BLaER1 (cell line): ENCODE measurements at regions not wholly inside any gene's neighbourhood (a gene's known extent, or its start where the extent isn't known, plus 50 kb on each side); places are given as distances from the start of the nearest gene placed in this dataset.

Source experiments
- H3K27ac ChIP-seq: shearing (Covaris generic); formaldehyde crosslinking; 2 replicates; pipeline ENCODE4 v1.8.1; 2022
- H3K27me3 ChIP-seq: shearing (Covaris generic); formaldehyde crosslinking; 2 replicates; pipeline ENCODE4 v1.8.1; 2022
- H3K36me3 ChIP-seq: shearing (Covaris generic); formaldehyde crosslinking; 2 replicates; pipeline ENCODE4 v1.8.1; 2022
- H3K4me1 ChIP-seq: shearing (Covaris generic); formaldehyde crosslinking; 2 replicates; pipeline ENCODE4 v1.8.1; 2022
- H3K4me2 ChIP-seq: shearing (Covaris generic); formaldehyde crosslinking; 2 replicates; pipeline ENCODE4 v1.8.1; 2022
- H3K4me3 ChIP-seq: shearing (Covaris generic); formaldehyde crosslinking; 2 replicates; pipeline ENCODE4 v1.8.1; 2022
- H3K9ac ChIP-seq: shearing (Covaris generic); formaldehyde crosslinking; 2 replicates; pipeline ENCODE4 v1.8.1; 2022
- H3K9me3 ChIP-seq: shearing (Covaris generic); formaldehyde crosslinking; 2 replicates; pipeline ENCODE4 v1.8.1; 2022
- H4K20me1 ChIP-seq: shearing (Covaris generic); formaldehyde crosslinking; 2 replicates; pipeline ENCODE4 v1.8.1; 2022
- Cebpa-rat ChIP-seq: shearing (Covaris generic); IDR thresholded peaks from 2 replicates; pipeline ENCODE4 v1.8.1; 2022

DNA sequence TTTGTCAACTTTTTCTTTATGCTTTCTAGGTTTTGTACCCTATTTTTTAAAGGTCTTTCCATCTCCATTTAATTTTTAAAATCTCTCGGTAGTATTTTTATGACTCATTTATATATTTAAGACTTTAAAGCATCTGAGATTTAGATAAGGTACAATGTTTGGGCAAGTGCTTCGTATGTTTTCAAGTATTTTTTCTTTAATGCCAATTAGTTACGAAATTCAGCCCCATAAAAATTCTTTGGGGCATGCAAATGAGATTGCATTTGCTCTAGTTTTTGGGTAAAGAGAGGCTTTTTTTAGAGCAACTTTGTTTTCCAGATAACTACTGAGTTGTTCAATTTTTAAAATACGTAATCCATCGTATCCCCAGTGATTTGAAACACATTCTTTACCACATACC lies 65.3 kb upstream of the CRHR1 start:
- Histone ChIP-seq H3K4me2 (no peak overlapping the region), H3K27me3 (no peaks in the 10 kb centered on the region), H3K4me1 (no peaks in the 10 kb centered on the region)

DNA sequence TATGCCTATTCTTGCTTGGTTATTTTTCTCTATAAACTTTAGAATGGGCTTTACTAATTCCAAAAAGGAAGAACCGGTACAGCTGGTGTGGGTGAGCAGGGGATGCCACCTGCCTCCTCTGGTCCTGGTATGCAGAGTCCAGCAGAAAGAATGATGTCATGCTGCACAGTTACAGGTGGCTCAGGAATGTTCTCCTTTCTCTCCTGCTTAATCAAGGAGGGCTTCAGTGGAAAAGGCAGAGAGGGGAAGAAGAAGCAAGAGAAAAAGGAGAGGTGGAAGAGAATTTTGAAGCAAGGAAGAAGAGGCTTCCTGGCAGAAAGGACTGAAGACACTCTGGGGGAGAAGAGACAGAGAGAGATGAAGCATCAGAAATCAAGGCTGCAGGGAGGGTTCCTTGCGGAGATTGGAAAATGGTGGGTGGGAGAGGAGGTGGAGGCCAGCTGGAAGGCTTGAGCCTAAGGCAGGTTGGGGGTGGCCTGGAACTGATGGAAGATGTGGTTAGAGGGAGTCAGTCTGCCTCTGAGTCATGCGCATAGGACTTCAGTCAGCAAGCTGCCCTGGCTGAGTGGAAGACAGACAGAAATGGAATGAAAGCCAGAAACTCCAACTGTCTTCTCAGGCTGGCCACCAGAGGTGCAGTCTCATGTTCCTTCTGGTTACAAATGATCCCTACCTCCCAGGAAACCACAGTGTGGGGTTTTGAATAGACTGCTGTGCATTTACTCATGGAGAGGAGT lies 64.6 kb upstream of the CRHR1 start:
- no peak for TF ChIP-seq Cebpa-rat
- Histone ChIP-seq H3K36me3 (no peaks in the 10 kb centered on the region), H3K9me3 (peaks cover 11% of the 10 kb centered on the region), H3K27ac (no peak overlapping the region), H3K4me3 (no peak overlapping the region), H3K9ac (no peak overlapping the region), H3K4me1 (no peaks in the 10 kb centered on the region), H3K27me3 (no peaks in the 10 kb centered on the region), H3K4me2 (no peak overlapping the region), H4K20me1 (no peaks in the 10 kb centered on the region)

More for the DNA sequence above, 65.3 kb upstream of the CRHR1 start:
- Histone ChIP-seq H3K27ac (no peak overlapping the region), H3K9ac (no peak overlapping the region), H3K4me3 (no peak overlapping the region), H3K36me3 (no peaks in the 10 kb centered on the region), H3K9me3 (peaks cover 4% of the 10 kb centered on the region), H4K20me1 (no peaks in the 10 kb centered on the region)
- no peak for TF ChIP-seq Cebpa-rat

DNA sequence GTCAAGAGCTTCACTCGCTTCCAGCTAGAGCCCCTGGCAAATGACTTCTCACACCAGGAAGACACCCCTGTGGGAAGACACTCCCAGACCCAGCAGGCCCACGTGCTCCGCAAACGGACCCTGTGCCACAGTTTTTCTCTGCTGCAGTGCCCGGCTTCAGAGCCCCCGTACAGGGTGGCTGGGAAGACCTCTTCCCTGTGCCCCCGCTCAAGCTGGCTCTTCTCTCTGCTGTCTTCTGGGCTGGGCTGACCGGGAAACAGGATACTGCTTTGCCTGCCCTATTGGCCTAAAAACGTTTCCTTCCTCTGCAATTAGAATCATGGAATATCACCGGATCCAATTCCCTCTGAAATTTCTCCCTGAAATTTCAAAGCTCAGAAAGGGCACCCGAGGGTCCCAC lies 63.7 kb upstream of the CRHR1 start:
- no peaks in the 10 kb centered on the region for H3K36me3 ChIP-seq
- H3K4me3 ChIP-seq = no peak overlapping the region
- no peak overlapping the region for H3K9ac ChIP-seq
- no peak overlapping the region for H3K27ac ChIP-seq
- H3K27me3 ChIP-seq = no peaks in the 10 kb centered on the region
- no peaks in the 10 kb centered on the region for H3K4me1 ChIP-seq
- TF ChIP-seq Cebpa-rat = no peak
- H3K9me3 ChIP-seq = peaks cover 18% of the 10 kb centered on the region
- H3K4me2 ChIP-seq = no peak overlapping the region
- no peaks in the 10 kb centered on the region for H4K20me1 ChIP-seq

DNA sequence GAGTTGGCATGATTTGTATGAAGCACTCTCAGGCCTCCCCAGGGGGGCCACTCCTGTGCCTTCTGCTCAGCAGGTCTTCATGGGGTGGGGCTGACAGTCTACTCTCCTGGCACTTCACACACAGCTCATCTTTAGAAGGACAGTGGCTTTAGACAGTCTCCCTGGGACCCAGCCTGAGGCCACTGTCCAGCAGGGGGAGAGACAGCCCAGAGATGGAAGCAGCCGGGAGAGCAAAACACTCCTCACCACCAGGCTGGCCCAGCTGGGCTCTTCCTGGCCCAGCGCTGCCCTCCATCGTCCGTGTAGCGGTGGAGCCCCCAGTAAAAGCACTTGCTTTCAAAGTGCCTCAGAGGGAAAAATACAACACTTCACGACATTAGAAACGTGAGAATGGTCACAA lies 62.0 kb upstream of the CRHR1 start:
- H3K4me3 ChIP-seq = no peak overlapping the region
- 0 out of 2 replicates have a peak, but pooled peaks cover 4% of the 10 kb centered on the region for H3K4me1 ChIP-seq
- peaks cover 18% of the 10 kb centered on the region for H3K9me3 ChIP-seq
- H3K27ac ChIP-seq = no peak overlapping the region
- no peak for TF ChIP-seq Cebpa-rat
- no peak overlapping the region for H3K9ac ChIP-seq
- no peak overlapping the region for H3K4me2 ChIP-seq
- no peaks in the 10 kb centered on the region for H4K20me1 ChIP-seq
- no peaks in the 10 kb centered on the region for H3K36me3 ChIP-seq
- H3K27me3 ChIP-seq = no peaks in the 10 kb centered on the region

DNA sequence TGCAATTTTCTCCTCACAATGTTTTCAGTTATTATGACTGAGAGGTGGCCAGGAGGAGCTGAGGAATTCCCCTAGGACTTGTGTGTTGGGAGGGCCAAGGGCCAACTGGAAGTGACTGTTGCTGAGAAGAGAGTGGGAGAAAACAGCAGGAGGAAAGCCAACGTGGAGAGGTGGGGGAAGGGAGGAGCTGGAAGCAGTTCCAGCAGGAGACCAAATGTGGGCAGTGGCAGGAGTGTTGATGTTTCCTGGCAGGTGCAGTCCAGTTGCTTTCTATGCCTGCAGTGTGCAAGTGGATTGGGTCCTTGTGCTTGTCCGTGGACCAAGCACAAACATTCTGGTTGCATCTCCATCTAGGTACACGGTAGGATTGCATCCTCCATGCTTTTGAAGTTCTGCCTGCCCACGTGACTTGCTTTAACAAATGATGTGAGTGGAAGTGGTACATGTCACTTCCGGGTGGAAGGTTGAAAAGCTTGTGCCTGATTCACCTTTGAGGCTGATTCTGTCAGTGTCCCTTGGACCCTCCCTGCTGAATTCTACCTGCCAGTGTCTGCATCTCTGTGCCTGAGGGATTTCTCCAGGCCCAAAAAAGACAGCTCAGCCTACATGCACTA lies 54.7 kb upstream of the CRHR1 start:
- Histone ChIP-seq H3K4me2 (no peak overlapping the region), H4K20me1 (no peaks in the 10 kb centered on the region), H3K27me3 (no peaks in the 10 kb centered on the region), H3K36me3 (no peaks in the 10 kb centered on the region), H3K9me3 (peaks cover 36% of the 10 kb centered on the region), H3K4me3 (no peak overlapping the region), H3K9ac (no peak overlapping the region), H3K4me1 (0 out of 2 replicates have a peak, but pooled peaks cover 4% of the 10 kb centered on the region), H3K27ac (no peak overlapping the region)
- TF ChIP-seq Cebpa-rat = no peak

DNA sequence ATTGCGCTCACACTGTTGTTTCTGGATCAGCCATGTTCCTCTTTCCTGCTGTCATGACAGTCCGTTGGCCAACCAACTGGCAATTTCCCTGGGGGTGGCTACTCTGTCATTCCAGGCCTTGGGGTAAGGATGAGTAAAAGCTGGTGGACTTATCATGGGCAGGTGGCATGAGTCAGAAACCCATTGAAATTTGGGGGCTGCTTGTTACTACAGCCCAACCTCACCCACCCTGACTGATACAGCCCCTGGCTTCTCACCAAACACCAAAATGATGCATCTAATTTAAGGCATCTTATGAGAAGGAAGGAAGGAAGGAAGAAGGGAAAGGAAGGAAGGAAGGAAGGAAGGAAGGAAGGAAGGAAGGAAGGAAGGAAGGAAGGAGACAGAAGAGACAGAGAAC lies 53.9 kb upstream of the CRHR1 start:
- H3K36me3 ChIP-seq = no peaks in the 10 kb centered on the region
- no peaks in the 10 kb centered on the region for H3K27me3 ChIP-seq
- no peaks in the 10 kb centered on the region for H4K20me1 ChIP-seq
- no peak overlapping the region for H3K4me2 ChIP-seq
- H3K9ac ChIP-seq = no peak overlapping the region
- H3K4me1 ChIP-seq = 0 out of 2 replicates have a peak, but pooled peaks cover 4% of the 10 kb centered on the region
- H3K9me3 ChIP-seq = peaks cover 29% of the 10 kb centered on the region
- H3K4me3 ChIP-seq = no peak overlapping the region
- H3K27ac ChIP-seq = no peak overlapping the region
- no peak for TF ChIP-seq Cebpa-rat

DNA sequence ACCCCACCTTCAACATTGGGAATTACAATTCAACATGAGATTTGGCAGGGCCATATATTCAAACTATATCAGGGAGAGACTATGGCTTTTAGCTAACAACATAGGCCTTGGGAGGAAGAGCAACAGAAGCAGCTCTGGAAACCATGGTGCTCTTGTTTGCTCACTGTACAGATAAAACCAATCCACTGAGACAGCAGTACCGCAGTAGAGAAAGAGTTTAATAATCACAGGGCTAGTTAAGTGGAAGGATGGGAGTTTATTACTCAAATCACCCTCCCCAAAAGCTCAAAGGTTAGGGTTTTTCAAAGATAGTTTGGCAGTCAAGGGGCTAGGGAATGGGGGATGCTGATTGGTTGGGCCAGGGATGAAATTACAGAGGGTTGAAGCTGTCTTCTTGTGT lies 52.7 kb upstream of the CRHR1 start:
- H3K27ac ChIP-seq = no peak overlapping the region
- H3K9me3 ChIP-seq = peaks cover 29% of the 10 kb centered on the region
- H4K20me1 ChIP-seq = no peaks in the 10 kb centered on the region
- no peak overlapping the region for H3K4me3 ChIP-seq
- no peak overlapping the region for H3K9ac ChIP-seq
- no peak for TF ChIP-seq Cebpa-rat
- no peaks in the 10 kb centered on the region for H3K4me1 ChIP-seq
- no peaks in the 10 kb centered on the region for H3K27me3 ChIP-seq
- H3K4me2 ChIP-seq = no peak overlapping the region
- no peaks in the 10 kb centered on the region for H3K36me3 ChIP-seq

DNA sequence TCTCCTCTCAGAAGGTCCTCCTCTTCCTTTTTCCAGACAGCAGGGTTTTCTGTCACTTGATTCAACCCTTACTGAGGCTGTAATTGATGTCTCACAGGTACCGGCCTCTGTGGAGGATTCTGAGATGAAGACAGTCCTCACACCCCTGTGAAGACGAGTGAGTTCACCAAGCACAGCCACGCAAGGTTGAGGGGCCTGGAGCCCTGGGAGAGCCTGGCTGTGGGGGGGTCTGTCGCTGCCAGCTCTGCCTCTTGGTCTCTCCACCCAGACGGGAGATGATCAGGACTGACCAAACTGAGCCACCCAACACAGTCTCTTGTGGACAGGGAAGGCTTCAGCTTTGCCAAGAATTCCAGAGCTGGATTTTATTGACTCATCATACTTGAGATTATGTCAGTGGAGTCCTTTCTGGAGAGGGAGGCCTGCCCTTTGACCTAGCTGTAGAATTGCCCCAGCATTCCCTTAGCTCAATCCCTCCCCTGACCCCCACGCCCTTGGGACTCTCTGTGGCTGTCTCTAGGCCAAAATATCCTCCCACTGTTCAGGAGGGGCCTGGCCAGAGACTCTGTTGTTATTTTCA lies 51.1 kb upstream of the CRHR1 start:
- no peak for TF ChIP-seq Cebpa-rat
- Histone ChIP-seq H3K27ac (no peak overlapping the region), H4K20me1 (no peaks in the 10 kb centered on the region), H3K4me1 (no peaks in the 10 kb centered on the region), H3K36me3 (no peaks in the 10 kb centered on the region), H3K9me3 (peaks cover 29% of the 10 kb centered on the region), H3K9ac (no peak overlapping the region), H3K27me3 (no peaks in the 10 kb centered on the region), H3K4me2 (no peak overlapping the region), H3K4me3 (no peak overlapping the region)

DNA sequence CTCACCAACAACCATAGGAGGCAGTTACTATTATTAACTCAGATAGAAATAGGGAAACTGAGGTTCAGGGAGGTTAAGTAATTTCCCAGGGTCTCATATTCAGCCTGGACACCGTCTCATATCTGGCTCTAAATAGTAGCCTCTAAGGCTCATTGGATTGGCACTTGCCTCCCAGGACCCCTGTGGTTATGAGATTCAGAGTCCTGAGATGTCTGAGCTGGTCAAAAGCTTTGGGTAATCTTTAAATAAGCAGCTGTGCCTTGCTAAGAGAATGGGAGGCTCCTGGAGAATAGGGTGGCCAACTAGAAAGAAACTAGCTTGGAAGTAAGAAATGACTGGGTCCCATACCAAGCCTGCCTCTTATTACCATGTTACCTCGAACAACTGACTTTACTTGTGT lies 50.3 kb upstream of the CRHR1 start:
- no peak for TF ChIP-seq Cebpa-rat
- Histone ChIP-seq H3K9ac (no peak overlapping the region), H3K9me3 (peaks cover 29% of the 10 kb centered on the region), H3K36me3 (no peaks in the 10 kb centered on the region), H3K4me2 (no peak overlapping the region), H3K4me3 (no peak overlapping the region), H4K20me1 (no peaks in the 10 kb centered on the region), H3K27me3 (no peaks in the 10 kb centered on the region), H3K27ac (no peak overlapping the region), H3K4me1 (no peaks in the 10 kb centered on the region)
